ENCODE measurements at regions not wholly inside any gene's neighbourhood (a gene's known extent, or its start where the extent isn't known, plus 50 kb on each side); places are given as distances from the start of the nearest gene placed in this dataset.
A peak's percentile ranks its signal among the peaks of the same experiment; 100 is the strongest.

DNA sequence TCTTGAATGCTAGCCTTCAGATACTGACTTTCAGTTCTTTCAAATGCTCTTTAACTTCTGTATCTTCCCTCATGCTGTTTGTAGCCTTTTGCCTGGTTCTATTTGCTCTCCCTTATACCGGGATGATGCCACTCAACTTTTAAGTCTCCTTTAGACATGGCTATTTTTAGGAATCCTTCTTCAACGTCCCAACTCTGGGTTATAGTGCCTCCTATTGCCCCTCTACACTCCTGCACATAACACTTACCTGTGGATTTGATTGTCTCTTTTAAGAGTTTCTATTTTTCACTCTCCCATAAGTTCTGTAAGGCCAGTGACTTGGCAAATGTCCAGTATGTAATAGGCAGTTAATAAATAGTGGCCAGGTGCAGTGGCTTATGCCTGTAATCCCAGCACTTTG lies 343.0 kb downstream of the KLF5 start:
- ATAC-seq (peak; percentile 52; the same call in 1 of the 2 replicates), DNase-seq (ENCODE audit: low read depth, low spot score) (no peak)
- H3K9me3 ChIP-seq (ENCODE audit: control insufficient read depth in 1 of 2, insufficient read depth in 1 of 2, low read depth in 1 of 2, low read length in 2 of 2): no peaks in the 10 kb centered on the region
- no peaks in the 10 kb centered on the region for H4K20me1 ChIP-seq (ENCODE audit: insufficient read depth)
- no peaks in the 10 kb centered on the region for H3K79me2 ChIP-seq (ENCODE audit: insufficient read depth, low read length)
- no peak overlapping the region for H2AFZ ChIP-seq (ENCODE audit: low read depth, low read length, poor library complexity, severe bottlenecking)
- no peak overlapping the region for H3K9ac ChIP-seq (ENCODE audit: low read length)
- BruUV-seq (replicated peaks): no TSS peak
- no peak overlapping the region for H3K4me2 ChIP-seq (ENCODE audit: low read length)
- no peaks in the 10 kb centered on the region for H3K9me2 ChIP-seq (ENCODE audit: insufficient read depth)
- no peak overlapping the region for H3K4me3 ChIP-seq (replicated peaks in 1 of 2; ENCODE audit: low read depth in 1 of 2, low read length in 2 of 2)
- H3K27me3 ChIP-seq (ENCODE audit: insufficient read depth, low read length): no peaks in the 10 kb centered on the region
- peaks cover 12 to 19% of the 10 kb centered on the region in 2 experiments; a peak in 2 of 4 replicates for H3K4me1 ChIP-seq (ENCODE audit: control insufficient read depth in 1 of 2, insufficient read depth in 2 of 2, low read length in 2 of 2)
- ChIA-PET RAD21 (ENCODE audit: low non-redundant PET in 1 of 2, low total read pairs in 2 of 2, uncharacterized antibody in 2 of 2, unreplicated experiment in 2 of 2) (no interaction called here), POLR2A (no interaction called here), CTCF (no interaction called here)
- no peak for TF ChIP-seq YY1 (IDR thresholded peaks at IDR 0.05; ENCODE audit: extremely low read depth, insufficient replicate concordance, low read depth, low read length)
- TF ChIP-seq CBX3 (IDR thresholded peaks at IDR 0.05; ENCODE audit: low read depth): no peak
- TF ChIP-seq POLR2AphosphoS5 (IDR thresholded peaks at IDR 0.05; ENCODE audit: low read depth, low read length): no peak
- TF ChIP-seq, protein P1, sequence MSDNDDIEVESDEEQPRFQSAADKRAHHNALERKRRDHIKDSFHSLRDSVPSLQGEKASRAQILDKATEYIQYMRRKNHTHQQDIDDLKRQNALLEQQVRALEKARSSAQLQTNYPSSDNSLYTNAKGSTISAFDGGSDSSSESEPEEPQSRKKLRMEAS (IDR thresholded peaks at IDR 0.05): no peak
- TF ChIP-seq FOSL1 (IDR thresholded peaks at IDR 0.05; ENCODE audit: low read depth): no peak
- TF ChIP-seq POLR2A (IDR thresholded peaks at IDR 0.05; ENCODE audit: borderline replicate concordance, extremely low read depth, insufficient read depth, insufficient read length): no peak
- TF ChIP-seq, protein P2, sequence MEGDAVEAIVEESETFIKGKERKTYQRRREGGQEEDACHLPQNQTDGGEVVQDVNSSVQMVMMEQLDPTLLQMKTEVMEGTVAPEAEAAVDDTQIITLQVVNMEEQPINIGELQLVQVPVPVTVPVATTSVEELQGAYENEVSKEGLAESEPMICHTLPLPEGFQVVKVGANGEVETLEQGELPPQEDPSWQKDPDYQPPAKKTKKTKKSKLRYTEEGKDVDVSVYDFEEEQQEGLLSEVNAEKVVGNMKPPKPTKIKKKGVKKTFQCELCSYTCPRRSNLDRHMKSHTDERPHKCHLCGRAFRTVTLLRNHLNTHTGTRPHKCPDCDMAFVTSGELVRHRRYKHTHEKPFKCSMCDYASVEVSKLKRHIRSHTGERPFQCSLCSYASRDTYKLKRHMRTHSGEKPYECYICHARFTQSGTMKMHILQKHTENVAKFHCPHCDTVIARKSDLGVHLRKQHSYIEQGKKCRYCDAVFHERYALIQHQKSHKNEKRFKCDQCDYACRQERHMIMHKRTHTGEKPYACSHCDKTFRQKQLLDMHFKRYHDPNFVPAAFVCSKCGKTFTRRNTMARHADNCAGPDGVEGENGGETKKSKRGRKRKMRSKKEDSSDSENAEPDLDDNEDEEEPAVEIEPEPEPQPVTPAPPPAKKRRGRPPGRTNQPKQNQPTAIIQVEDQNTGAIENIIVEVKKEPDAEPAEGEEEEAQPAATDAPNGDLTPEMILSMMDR (IDR thresholded peaks at IDR 0.05 in 2 of 3, conservative IDR thresholded peaks at IDR 0.05 in 1 of 3; ENCODE audit: borderline replicate concordance in 1 of 3, insufficient read depth in 1 of 3, low read depth in 2 of 3, low read length in 2 of 3): peak in 2 of 3 experiments; percentile 14 to 37; a peak in 3 of 6 replicates
- no peak for TF ChIP-seq ELF1 (IDR thresholded peaks at IDR 0.05; ENCODE audit: borderline replicate concordance, low read depth)
- no peak for TF ChIP-seq EZH2 (IDR thresholded peaks at IDR 0.05)
- no peak for TF ChIP-seq SIN3A (IDR thresholded peaks at IDR 0.05; ENCODE audit: low read depth)
- TF ChIP-seq RAD21 (IDR thresholded peaks at IDR 0.05; ENCODE audit: low read depth): peak; percentile 49
- TF ChIP-seq, protein P3, sequence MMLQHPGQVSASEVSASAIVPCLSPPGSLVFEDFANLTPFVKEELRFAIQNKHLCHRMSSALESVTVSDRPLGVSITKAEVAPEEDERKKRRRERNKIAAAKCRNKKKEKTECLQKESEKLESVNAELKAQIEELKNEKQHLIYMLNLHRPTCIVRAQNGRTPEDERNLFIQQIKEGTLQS (IDR thresholded peaks at IDR 0.05): no peak
- TF ChIP-seq ZFX (IDR thresholded peaks at IDR 0.05): no peak
- TF ChIP-seq EZH2phosphoT487 (IDR thresholded peaks at IDR 0.05; ENCODE audit: borderline replicate concordance): no peak
- TF ChIP-seq, protein P4, sequence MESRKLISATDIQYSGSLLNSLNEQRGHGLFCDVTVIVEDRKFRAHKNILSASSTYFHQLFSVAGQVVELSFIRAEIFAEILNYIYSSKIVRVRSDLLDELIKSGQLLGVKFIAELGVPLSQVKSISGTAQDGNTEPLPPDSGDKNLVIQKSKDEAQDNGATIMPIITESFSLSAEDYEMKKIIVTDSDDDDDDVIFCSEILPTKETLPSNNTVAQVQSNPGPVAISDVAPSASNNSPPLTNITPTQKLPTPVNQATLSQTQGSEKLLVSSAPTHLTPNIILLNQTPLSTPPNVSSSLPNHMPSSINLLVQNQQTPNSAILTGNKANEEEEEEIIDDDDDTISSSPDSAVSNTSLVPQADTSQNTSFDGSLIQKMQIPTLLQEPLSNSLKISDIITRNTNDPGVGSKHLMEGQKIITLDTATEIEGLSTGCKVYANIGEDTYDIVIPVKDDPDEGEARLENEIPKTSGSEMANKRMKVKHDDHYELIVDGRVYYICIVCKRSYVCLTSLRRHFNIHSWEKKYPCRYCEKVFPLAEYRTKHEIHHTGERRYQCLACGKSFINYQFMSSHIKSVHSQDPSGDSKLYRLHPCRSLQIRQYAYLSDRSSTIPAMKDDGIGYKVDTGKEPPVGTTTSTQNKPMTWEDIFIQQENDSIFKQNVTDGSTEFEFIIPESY (IDR thresholded peaks at IDR 0.05; ENCODE audit: extremely low read depth, insufficient replicate concordance, low read length): no peak
- no peak for TF ChIP-seq CEBPB (IDR thresholded peaks at IDR 0.05; ENCODE audit: low read depth)
- TF ChIP-seq EGR1 (IDR thresholded peaks at IDR 0.05; ENCODE audit: low read depth): no peak
- H3K27ac ChIP-seq (ENCODE audit: low read depth, low read length): no peak overlapping the region
- no peaks in the 10 kb centered on the region for H3K36me3 ChIP-seq (ENCODE audit: control insufficient read depth in 1 of 2, insufficient read depth in 2 of 2, low read length in 2 of 2)
- intact Hi-C loops (cut with micrococcal nuclease): no loop called here

Measured in HCT116 (cell line).